ENCODE measurements at regions not wholly inside any gene's neighbourhood (a gene's known extent, or its start where the extent isn't known, plus 50 kb on each side); places are given as distances from the start of the nearest gene placed in this dataset.

GRCh38 chr11:15875393-15875792, 481.0 kb downstream of the SOX6 start:
- Mint-ChIP-seq H3K9me3 (peaks cover 0 to 7% (median 0%) of the 10 kb centered on the region in 5 donors), H3K4me3 (no peak overlapping the region), H3K27me3 (peaks cover 0 to 2% of the 10 kb centered on the region in 2 donors), H3K27ac (no peak overlapping the region), H3K36me3 (no peaks in the 10 kb centered on the region), H3K4me1 (no peaks in the 10 kb centered on the region)
- no peak for DNase-seq
- H3K27ac ChIP-seq (ENCODE audit: low read depth, low read length), result no peak overlapping the region
- no peaks in the 10 kb centered on the region for H3K9me3 ChIP-seq (ENCODE audit: low read length)
- ChIA-PET POLR2A (no interaction called here), CTCF (no interaction called here)
- no peaks in the 10 kb centered on the region for H3K4me1 ChIP-seq (ENCODE audit: insufficient read depth, low read length)
- no peaks in the 10 kb centered on the region for H3K36me3 ChIP-seq (ENCODE audit: insufficient read depth, low read length)
- no peak overlapping the region for H3K4me3 ChIP-seq (ENCODE audit: low read length)
- H3K27me3 ChIP-seq (ENCODE audit: insufficient read depth, low read length, poor library complexity, severe bottlenecking), result no peaks in the 10 kb centered on the region

- ChIA-PET CTCF (no interaction called here), POLR2A (no interaction called here)
- H3K27me3 ChIP-seq (ENCODE audit: insufficient read depth, low read length, poor library complexity, severe bottlenecking), result no peaks in the 10 kb centered on the region
- Mint-ChIP-seq H3K4me3 (no peak overlapping the region), H3K27me3 (peaks cover 0 to 2% of the 10 kb centered on the region in 2 donors), H3K27ac (no peak overlapping the region), H3K9me3 (peaks cover 0 to 7% (median 0%) of the 10 kb centered on the region in 5 donors), H3K4me1 (no peaks in the 10 kb centered on the region), H3K36me3 (no peaks in the 10 kb centered on the region)
- H3K36me3 ChIP-seq (ENCODE audit: insufficient read depth, low read length), result no peaks in the 10 kb centered on the region
- DNase-seq, result no peak
- no peaks in the 10 kb centered on the region for H3K4me1 ChIP-seq (ENCODE audit: insufficient read depth, low read length)
- no peak overlapping the region for H3K27ac ChIP-seq (ENCODE audit: low read depth, low read length)
- H3K4me3 ChIP-seq (ENCODE audit: low read length), result no peak overlapping the region
- no peaks in the 10 kb centered on the region for H3K9me3 ChIP-seq (ENCODE audit: low read length)
Measured at GRCh38 chr11:15875943-15876342, 480.4 kb downstream of the SOX6 start.

GRCh38 chr11:15878756-15879155, 477.6 kb downstream of the SOX6 start:
- Mint-ChIP-seq H3K27me3 (no peaks in the 10 kb centered on the region), H3K4me1 (no peaks in the 10 kb centered on the region), H3K36me3 (no peaks in the 10 kb centered on the region), H3K4me3 (no peak overlapping the region), H3K9me3 (peaks cover 0 to 7% (median 0%) of the 10 kb centered on the region in 5 donors), H3K27ac (no peak overlapping the region)
- Histone ChIP-seq H3K36me3 (ENCODE audit: insufficient read depth, low read length) (no peaks in the 10 kb centered on the region), H3K4me3 (ENCODE audit: low read length) (no peak overlapping the region), H3K27ac (ENCODE audit: low read depth, low read length) (no peak overlapping the region), H3K27me3 (ENCODE audit: insufficient read depth, low read length, poor library complexity, severe bottlenecking) (no peaks in the 10 kb centered on the region), H3K9me3 (ENCODE audit: low read length) (no peaks in the 10 kb centered on the region), H3K4me1 (ENCODE audit: insufficient read depth, low read length) (no peaks in the 10 kb centered on the region)
- ChIA-PET CTCF (no interaction called here), POLR2A (no interaction called here)
- no peak for DNase-seq

- DNase-seq, result no peak
- Mint-ChIP-seq H3K27ac (no peak overlapping the region), H3K4me1 (no peaks in the 10 kb centered on the region), H3K27me3 (no peaks in the 10 kb centered on the region), H3K4me3 (no peak overlapping the region), H3K9me3 (peaks cover 0 to 11% (median 0%) of the 10 kb centered on the region in 5 donors), H3K36me3 (no peaks in the 10 kb centered on the region)
- Histone ChIP-seq H3K36me3 (ENCODE audit: insufficient read depth, low read length) (no peaks in the 10 kb centered on the region), H3K9me3 (ENCODE audit: low read length) (no peaks in the 10 kb centered on the region), H3K4me3 (ENCODE audit: low read length) (no peak overlapping the region), H3K27me3 (ENCODE audit: insufficient read depth, low read length, poor library complexity, severe bottlenecking) (no peaks in the 10 kb centered on the region), H3K27ac (ENCODE audit: low read depth, low read length) (no peak overlapping the region), H3K4me1 (ENCODE audit: insufficient read depth, low read length) (no peaks in the 10 kb centered on the region)
- CTCF ChIA-PET, result no interaction called here
- POLR2A ChIA-PET, result no interaction called here
Measured at GRCh38 chr11:15880291-15880690, 476.1 kb downstream of the SOX6 start.

- H3K27ac ChIP-seq (ENCODE audit: low read depth, low read length), result no peak overlapping the region
- H3K27ac Mint-ChIP-seq, result no peak overlapping the region
- ChIA-PET POLR2A (no interaction called here), CTCF (no interaction called here)
- no peak overlapping the region for H3K4me3 ChIP-seq (ENCODE audit: low read length)
- no peaks in the 10 kb centered on the region for H3K4me1 ChIP-seq (ENCODE audit: insufficient read depth, low read length)
- H3K27me3 Mint-ChIP-seq, result no peaks in the 10 kb centered on the region
- H3K9me3 Mint-ChIP-seq, result peaks cover 0 to 9% (median 0%) of the 10 kb centered on the region in 5 donors
- DNase-seq, result no peak
- H3K4me3 Mint-ChIP-seq, result no peak overlapping the region
- H3K9me3 ChIP-seq (ENCODE audit: low read length), result no peaks in the 10 kb centered on the region
- no peaks in the 10 kb centered on the region for H3K4me1 Mint-ChIP-seq
- H3K27me3 ChIP-seq (ENCODE audit: insufficient read depth, low read length, poor library complexity, severe bottlenecking), result no peaks in the 10 kb centered on the region
- H3K36me3 ChIP-seq (ENCODE audit: insufficient read depth, low read length), result no peaks in the 10 kb centered on the region
- H3K36me3 Mint-ChIP-seq, result no peaks in the 10 kb centered on the region
Measured at GRCh38 chr11:15882876-15883454, 473.4 kb downstream of the SOX6 start.

GRCh38 chr11:15883455-15883920, 472.9 kb downstream of the SOX6 start:
- Histone ChIP-seq H3K9me3 (ENCODE audit: low read length) (no peaks in the 10 kb centered on the region), H3K4me3 (ENCODE audit: low read length) (no peak overlapping the region), H3K27me3 (ENCODE audit: insufficient read depth, low read length, poor library complexity, severe bottlenecking) (no peaks in the 10 kb centered on the region), H3K27ac (ENCODE audit: low read depth, low read length) (no peak overlapping the region), H3K4me1 (ENCODE audit: insufficient read depth, low read length) (no peaks in the 10 kb centered on the region), H3K36me3 (ENCODE audit: insufficient read depth, low read length) (no peaks in the 10 kb centered on the region)
- ChIA-PET CTCF (no interaction called here), POLR2A (no interaction called here)
- Mint-ChIP-seq H3K4me1 (no peaks in the 10 kb centered on the region), H3K9me3 (peaks cover 0 to 9% (median 0%) of the 10 kb centered on the region in 5 donors), H3K4me3 (no peak overlapping the region), H3K27me3 (no peaks in the 10 kb centered on the region), H3K27ac (no peak overlapping the region), H3K36me3 (no peaks in the 10 kb centered on the region)
- no peak for DNase-seq

- H3K4me3 ChIP-seq (ENCODE audit: low read length), result no peak overlapping the region
- H3K27ac ChIP-seq (ENCODE audit: low read depth, low read length), result no peak overlapping the region
- no peaks in the 10 kb centered on the region for H3K36me3 Mint-ChIP-seq
- no peaks in the 10 kb centered on the region for H3K4me1 ChIP-seq (ENCODE audit: insufficient read depth, low read length)
- no peaks in the 10 kb centered on the region for H3K9me3 ChIP-seq (ENCODE audit: low read length)
- ChIA-PET CTCF (no interaction called here), POLR2A (no interaction called here)
- no peak overlapping the region for H3K27ac Mint-ChIP-seq
- no peaks in the 10 kb centered on the region for H3K36me3 ChIP-seq (ENCODE audit: insufficient read depth, low read length)
- no peak for DNase-seq
- no peaks in the 10 kb centered on the region for H3K27me3 Mint-ChIP-seq
- peaks cover 0 to 8% (median 0%) of the 10 kb centered on the region in 5 donors for H3K9me3 Mint-ChIP-seq
- H3K27me3 ChIP-seq (ENCODE audit: insufficient read depth, low read length, poor library complexity, severe bottlenecking), result no peaks in the 10 kb centered on the region
- no peak overlapping the region for H3K4me3 Mint-ChIP-seq
- no peaks in the 10 kb centered on the region for H3K4me1 Mint-ChIP-seq
Measured at GRCh38 chr11:15884141-15884540, 472.2 kb downstream of the SOX6 start.

- H3K4me3 ChIP-seq (ENCODE audit: low read length), result no peak overlapping the region
- H3K9me3 Mint-ChIP-seq, result peaks cover 0 to 4% (median 0%) of the 10 kb centered on the region in 5 donors
- H3K9me3 ChIP-seq (ENCODE audit: low read length), result no peaks in the 10 kb centered on the region
- no peak for DNase-seq
- H3K27me3 Mint-ChIP-seq, result no peaks in the 10 kb centered on the region
- no peak overlapping the region for H3K27ac ChIP-seq (ENCODE audit: low read depth, low read length)
- H3K27ac Mint-ChIP-seq, result peak overlapping the region in 1 of 8 donors; percentile 74
- ChIA-PET POLR2A (no interaction called here), CTCF (no interaction called here)
- H3K4me1 ChIP-seq (ENCODE audit: insufficient read depth, low read length), result no peaks in the 10 kb centered on the region
- no peaks in the 10 kb centered on the region for H3K36me3 ChIP-seq (ENCODE audit: insufficient read depth, low read length)
- H3K4me3 Mint-ChIP-seq, result no peak overlapping the region
- H3K4me1 Mint-ChIP-seq, result no peaks in the 10 kb centered on the region
- no peaks in the 10 kb centered on the region for H3K36me3 Mint-ChIP-seq
- H3K27me3 ChIP-seq (ENCODE audit: insufficient read depth, low read length, poor library complexity, severe bottlenecking), result no peaks in the 10 kb centered on the region
Measured at GRCh38 chr11:15884777-15885540, 471.4 kb downstream of the SOX6 start.

All from CD8-positive, alpha-beta memory T cell (primary cell).